ENCODE measurements at regions not wholly inside any gene's neighbourhood (a gene's known extent, or its start where the extent isn't known, plus 50 kb on each side); places are given as distances from the start of the nearest gene placed in this dataset.

GRCh38 chr15:38829086-38829485 lies 264.5 kb upstream of the RASGRP1 start:
- TF ChIP-seq CTCF (IDR thresholded peaks at IDR 0.05; ENCODE audit: low read depth, low read length) = no peak
- TF ChIP-seq EZH2phosphoT487 (IDR thresholded peaks at IDR 0.05; ENCODE audit: low read depth) = no peak

All from OCI-LY3 (cell line).